Duodenal mucosa (tissue), 2 donors: ENCODE measurements at regions not wholly inside any gene's neighbourhood (a gene's known extent, or its start where the extent isn't known, plus 50 kb on each side); places are given as distances from the start of the nearest gene placed in this dataset.

Experiments used
- H3K27ac ChIP-seq: one replicate; pipeline ENCODE4 v1.7.0; 2013; ENCODE audit warnings: low read depth, low read length
- H3K27me3 ChIP-seq, 2 donors: one replicate each; pipeline ENCODE4 v1.7.0; 2013; ENCODE audit warnings: low read length in 2 of 2, control low read depth in 1 of 2; ENCODE audit not compliant: insufficient read depth in 2 of 2, control insufficient read depth in 1 of 2
- H3K36me3 ChIP-seq, 2 donors: one replicate each; pipeline ENCODE4 v1.7.0; 2013; ENCODE audit warnings: low read length in 2 of 2, control low read depth in 1 of 2; ENCODE audit not compliant: insufficient read depth in 2 of 2, control insufficient read depth in 1 of 2
- H3K4me1 ChIP-seq, 2 donors: one replicate each; pipeline ENCODE4 v1.7.0; 2013; ENCODE audit warnings: low read length in 2 of 2, control low read depth in 1 of 2; ENCODE audit not compliant: insufficient read depth in 2 of 2, control insufficient read depth in 1 of 2
- H3K4me3 ChIP-seq, 2 donors: one replicate each; pipeline ENCODE4 v1.7.0; 2013; ENCODE audit warnings: low read length in 2 of 2, low read depth in 1 of 2
- H3K9ac ChIP-seq, 2 donors: one replicate each; pipeline ENCODE4 v1.7.0; 2013; ENCODE audit warnings: low read length in 2 of 2, low read depth in 1 of 2
- H3K9me3 ChIP-seq, 2 donors: one replicate each; pipeline ENCODE4 v1.7.0; 2013; ENCODE audit warnings: low read length in 2 of 2, control low read depth in 1 of 2; ENCODE audit not compliant: control insufficient read depth in 1 of 2

DNA sequence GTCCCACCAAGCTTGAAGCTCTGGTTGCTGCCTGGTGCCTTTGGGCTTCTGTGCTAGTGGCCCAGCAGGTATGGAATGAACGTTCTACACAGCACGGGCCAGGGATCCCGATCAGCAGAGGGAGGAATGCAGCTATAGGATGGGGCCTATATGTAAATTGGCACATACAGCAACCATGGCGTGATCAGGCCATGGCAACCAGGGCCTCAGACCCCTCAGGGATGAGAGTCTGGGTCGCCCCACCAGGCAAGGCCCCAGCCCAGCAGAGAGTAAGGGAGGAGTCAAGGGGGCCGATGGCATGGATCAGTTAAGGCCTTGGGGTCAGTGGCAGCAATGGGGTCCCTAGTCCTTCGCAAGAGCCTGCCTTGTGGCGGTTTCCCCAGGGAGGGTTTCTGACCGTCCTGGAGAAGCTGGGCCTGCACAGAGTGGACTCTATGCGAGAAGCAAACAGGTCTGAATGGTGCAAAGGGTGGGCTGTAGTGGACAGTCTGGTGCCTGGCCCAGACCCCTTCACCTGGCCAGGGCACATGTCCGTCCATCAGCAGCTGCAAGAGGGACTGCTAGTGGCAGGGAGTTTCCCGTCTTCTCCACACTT lies 98.2 kb upstream of the SLC22A11 start:
- no peaks in the 10 kb centered on the region for H3K36me3 ChIP-seq
- no peak overlapping the region for H3K9ac ChIP-seq
- no peaks in the 10 kb centered on the region for H3K27me3 ChIP-seq
- H3K4me1 ChIP-seq = no peaks in the 10 kb centered on the region
- no peaks in the 10 kb centered on the region for H3K9me3 ChIP-seq
- no peak overlapping the region for H3K4me3 ChIP-seq
- no peak overlapping the region for H3K27ac ChIP-seq

GRCh38 chr11:64458997-64459396 lies 96.7 kb upstream of the SLC22A11 start:
- H3K27ac ChIP-seq = no peak overlapping the region
- no peaks in the 10 kb centered on the region for H3K9me3 ChIP-seq
- H3K9ac ChIP-seq = no peak overlapping the region
- H3K27me3 ChIP-seq = no peaks in the 10 kb centered on the region
- H3K4me1 ChIP-seq = no peaks in the 10 kb centered on the region
- no peak overlapping the region for H3K4me3 ChIP-seq
- no peaks in the 10 kb centered on the region for H3K36me3 ChIP-seq

DNA sequence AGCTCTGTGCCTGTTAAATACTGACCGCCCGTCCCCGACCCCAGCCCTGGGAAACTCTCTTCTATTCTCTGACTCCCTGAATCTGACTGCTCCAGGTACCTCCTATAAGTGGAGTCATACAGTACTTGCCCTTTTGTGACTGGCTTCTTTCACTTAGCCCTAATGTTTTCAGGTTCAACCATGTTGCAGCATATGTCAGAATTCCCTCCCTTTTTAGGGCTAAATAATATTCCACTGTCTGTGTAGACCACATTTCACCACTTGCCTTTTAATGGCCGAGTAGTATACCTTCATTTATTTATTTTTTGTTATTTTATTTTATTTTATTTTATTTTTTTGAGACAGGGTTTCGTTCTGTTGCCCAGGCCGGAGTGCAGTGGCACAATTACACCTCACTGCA lies 96.1 kb upstream of the SLC22A11 start:
- H3K4me1 ChIP-seq = no peaks in the 10 kb centered on the region
- H3K9me3 ChIP-seq = no peaks in the 10 kb centered on the region
- no peak overlapping the region for H3K4me3 ChIP-seq
- no peak overlapping the region for H3K27ac ChIP-seq
- no peaks in the 10 kb centered on the region for H3K36me3 ChIP-seq
- H3K27me3 ChIP-seq = no peaks in the 10 kb centered on the region
- H3K9ac ChIP-seq = no peak overlapping the region

- Histone ChIP-seq H3K27me3 (no peaks in the 10 kb centered on the region), H3K36me3 (no peaks in the 10 kb centered on the region)
Measured at GRCh38 chr11:64461081-64461480, 94.7 kb upstream of the SLC22A11 start.

GRCh38 chr11:64466115-64466718 lies 89.5 kb upstream of the SLC22A11 start:
- Histone ChIP-seq H3K27ac (no peak overlapping the region), H3K27me3 (no peaks in the 10 kb centered on the region), H3K4me3 (no peak overlapping the region), H3K4me1 (no peaks in the 10 kb centered on the region), H3K9ac (no peak overlapping the region), H3K36me3 (no peaks in the 10 kb centered on the region), H3K9me3 (no peaks in the 10 kb centered on the region)

More at GRCh38 chr11:64461081-64461480, 94.7 kb upstream of the SLC22A11 start:
- no peaks in the 10 kb centered on the region for H3K4me1 ChIP-seq
- no peak overlapping the region for H3K9ac ChIP-seq
- no peak overlapping the region for H3K27ac ChIP-seq
- H3K9me3 ChIP-seq = no peaks in the 10 kb centered on the region
- H3K4me3 ChIP-seq = no peak overlapping the region

DNA sequence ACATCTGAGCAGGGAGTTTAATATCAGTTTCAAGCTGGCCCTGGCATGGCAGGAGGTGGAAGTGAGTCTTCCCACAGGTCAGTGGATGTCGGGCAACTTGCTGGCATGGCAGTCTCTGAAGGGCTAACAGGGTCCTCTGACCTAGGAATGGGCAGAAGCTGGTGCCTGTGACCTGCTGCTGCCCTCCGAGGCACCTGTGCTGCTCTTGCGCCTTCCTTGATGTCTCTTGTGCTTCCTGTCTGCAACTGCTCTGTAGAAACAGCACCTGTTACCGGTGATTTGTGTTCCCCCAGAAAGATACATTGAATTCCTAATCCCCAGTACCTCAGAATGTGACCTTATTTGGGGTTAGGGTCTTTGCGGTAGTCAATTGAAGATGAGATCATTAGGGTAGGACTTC lies 86.5 kb upstream of the SLC22A11 start:
- Histone ChIP-seq H3K27ac (no peak overlapping the region), H3K9me3 (no peaks in the 10 kb centered on the region), H3K36me3 (no peaks in the 10 kb centered on the region), H3K4me3 (no peak overlapping the region), H3K4me1 (no peaks in the 10 kb centered on the region), H3K27me3 (no peaks in the 10 kb centered on the region), H3K9ac (no peak overlapping the region)

GRCh38 chr11:64472593-64473455 lies 82.9 kb upstream of the SLC22A11 start:
- Histone ChIP-seq H3K27me3 (no peaks in the 10 kb centered on the region), H3K27ac (no peak overlapping the region), H3K4me3 (no peak overlapping the region)

GRCh38 chr11:64474680-64475079 lies 81.1 kb upstream of the SLC22A11 start:
- H3K36me3 ChIP-seq = no peaks in the 10 kb centered on the region
- H3K4me3 ChIP-seq = no peak overlapping the region
- H3K4me1 ChIP-seq = no peaks in the 10 kb centered on the region
- no peaks in the 10 kb centered on the region for H3K9me3 ChIP-seq
- H3K27ac ChIP-seq = no peak overlapping the region
- peaks cover 0 to 8% of the 10 kb centered on the region in 2 donors for H3K27me3 ChIP-seq
- no peak overlapping the region for H3K9ac ChIP-seq

More at GRCh38 chr11:64472593-64473455, 82.9 kb upstream of the SLC22A11 start:
- Histone ChIP-seq H3K9me3 (no peaks in the 10 kb centered on the region), H3K36me3 (no peaks in the 10 kb centered on the region), H3K4me1 (no peaks in the 10 kb centered on the region), H3K9ac (no peak overlapping the region)

DNA sequence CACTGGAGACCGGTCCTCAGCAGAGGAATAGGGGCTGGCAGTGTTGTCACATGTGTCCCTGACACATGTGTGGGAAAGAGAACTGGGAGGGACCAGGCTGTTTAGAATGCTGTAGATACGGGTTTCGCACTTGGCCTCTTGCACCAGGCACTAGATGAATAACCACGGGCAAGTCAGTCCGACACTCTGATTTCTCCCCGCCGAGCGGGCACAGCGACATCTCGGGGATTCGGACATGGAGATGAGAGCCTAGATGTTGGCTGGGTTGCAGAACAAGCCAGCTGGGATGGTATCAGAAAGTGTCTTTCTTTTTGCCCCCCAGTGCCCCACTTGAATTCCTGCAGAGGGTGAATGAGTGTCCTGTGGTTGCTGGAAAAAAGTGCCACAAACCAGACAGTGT lies 80.6 kb upstream of the SLC22A11 start:
- H3K27me3 ChIP-seq = peaks cover 0 to 8% of the 10 kb centered on the region in 2 donors
- no peaks in the 10 kb centered on the region for H3K9me3 ChIP-seq
- H3K4me1 ChIP-seq = no peaks in the 10 kb centered on the region
- H3K9ac ChIP-seq = no peak overlapping the region
- no peak overlapping the region for H3K4me3 ChIP-seq
- H3K27ac ChIP-seq = no peak overlapping the region
- H3K36me3 ChIP-seq = no peaks in the 10 kb centered on the region

DNA sequence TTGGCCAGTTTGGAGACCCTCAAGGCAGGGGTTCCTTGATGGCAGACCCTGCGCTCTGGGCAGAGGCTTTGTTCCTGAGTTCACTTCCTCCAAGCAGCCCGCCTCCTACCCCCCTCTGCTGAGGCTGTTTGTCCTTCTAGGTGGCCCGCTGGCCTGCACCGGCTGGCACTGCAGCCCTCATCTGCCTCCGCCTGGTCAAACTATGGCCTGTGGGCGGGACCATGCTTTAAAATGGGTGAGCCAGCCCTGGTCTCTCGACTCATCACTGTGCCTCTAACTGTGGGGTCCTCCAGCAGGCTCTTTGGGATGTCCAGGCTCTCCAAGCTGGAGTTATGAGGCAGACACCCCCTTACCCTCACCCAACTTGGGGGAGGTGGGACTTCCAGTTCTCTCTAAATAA lies 78.9 kb upstream of the SLC22A11 start:
- Histone ChIP-seq H3K4me3 (no peak overlapping the region), H3K9ac (no peak overlapping the region), H3K9me3 (no peaks in the 10 kb centered on the region), H3K4me1 (no peaks in the 10 kb centered on the region), H3K36me3 (no peaks in the 10 kb centered on the region), H3K27me3 (peaks cover 0 to 8% of the 10 kb centered on the region in 2 donors), H3K27ac (no peak overlapping the region)
